Inflammatory macrophage (primary cell): ENCODE measurements at regions not wholly inside any gene's neighbourhood (a gene's known extent, or its start where the extent isn't known, plus 50 kb on each side); places are given as distances from the start of the nearest gene placed in this dataset.

Source experiments
- DNase-seq, 2 donors: peaks; one replicate each; pipeline ENCODE4 v3.0.0-alpha.2; 2020 to 2022

- no peak for DNase-seq
These were observed 174.0 kb upstream of the SLC14A2 start for GRCh38 chr18:45441110-45441847.

DNA sequence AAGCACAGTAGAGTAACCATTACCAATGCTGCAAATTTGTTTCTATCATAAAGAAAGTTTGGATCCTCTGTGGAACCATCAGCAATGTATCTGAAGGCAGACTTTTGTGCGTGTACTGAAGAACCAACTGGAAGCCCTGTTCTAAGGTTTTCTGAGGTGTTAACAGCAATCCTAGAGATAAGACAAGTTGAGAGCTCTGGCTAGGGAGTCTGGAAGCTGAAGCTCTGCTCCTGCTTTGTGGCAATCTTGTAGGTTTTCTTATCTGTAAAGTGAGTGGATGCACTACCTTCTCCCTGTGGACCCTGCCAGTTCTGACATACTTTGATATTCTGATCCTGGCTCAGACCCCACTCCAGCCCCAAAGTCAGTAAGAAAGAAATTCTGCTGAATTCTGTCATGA lies 171.2 kb upstream of the SLC14A2 start:
- DNase-seq: no peak

DNA sequence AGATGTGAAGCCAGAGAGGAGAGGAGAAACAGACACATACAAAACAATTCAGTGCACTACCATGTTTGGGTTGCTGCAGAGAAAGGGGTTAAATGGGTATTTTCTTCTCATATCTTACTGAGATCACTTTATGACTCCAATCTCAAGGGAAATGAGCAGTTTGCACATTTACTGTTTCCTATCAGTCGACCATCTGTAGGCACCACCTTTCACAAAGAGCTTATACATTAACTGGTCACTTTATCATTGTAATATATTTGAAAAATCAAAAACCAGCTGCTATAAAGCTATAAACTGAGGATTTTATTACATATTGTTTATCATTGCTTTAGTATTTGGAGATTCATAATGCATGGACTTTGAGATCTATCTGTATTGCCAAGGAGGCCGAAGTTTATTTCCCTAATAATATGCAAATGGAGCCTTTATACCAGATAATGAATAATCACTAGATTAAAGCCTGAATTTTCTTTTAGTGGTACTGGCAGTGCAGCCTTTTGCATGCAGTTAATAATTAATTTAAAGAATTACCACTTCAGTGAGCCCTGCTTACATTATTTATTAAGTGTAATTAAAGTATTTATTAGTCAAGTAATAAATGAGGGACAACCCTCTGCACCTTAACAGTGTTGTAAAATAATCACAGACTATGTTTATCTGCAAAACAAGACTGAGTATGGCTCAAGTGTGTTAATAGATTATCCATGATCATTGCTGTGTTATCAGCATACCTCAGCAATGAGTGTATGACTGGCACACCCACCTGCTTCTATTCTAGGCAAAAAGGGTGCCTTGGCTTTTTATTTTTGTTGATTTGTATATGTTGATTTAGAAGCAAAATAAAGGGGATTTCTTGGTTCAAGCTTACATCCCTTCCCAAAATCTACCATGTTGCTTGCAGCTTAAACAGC lies 167.7 kb upstream of the SLC14A2 start:
- DNase-seq: no peak

DNA sequence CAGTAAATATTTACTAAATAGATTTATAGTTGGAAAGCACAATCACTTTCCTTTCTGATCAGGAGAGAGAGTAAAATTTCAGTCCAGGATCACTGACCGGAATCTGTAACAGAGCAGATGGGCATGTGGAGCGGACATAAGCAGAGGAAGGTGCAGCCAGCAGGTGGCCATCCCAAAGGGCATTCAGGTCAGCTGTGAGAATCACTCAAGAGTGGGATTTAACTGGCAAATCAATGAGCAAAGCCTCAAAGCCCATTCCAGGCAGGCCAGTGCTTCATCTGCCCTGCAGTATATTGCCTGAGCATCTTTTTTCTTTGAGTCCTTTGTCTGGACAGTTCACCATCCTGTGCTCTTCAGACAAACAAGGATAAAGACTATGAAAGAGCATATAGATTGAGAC lies 166.4 kb upstream of the SLC14A2 start:
- DNase-seq: no peak

- DNase-seq: no peak
These were observed 165.7 kb upstream of the SLC14A2 start for GRCh38 chr18:45449418-45450227.

- DNase-seq: no peak
These were observed 158.9 kb upstream of the SLC14A2 start for GRCh38 chr18:45456090-45457021.

DNA sequence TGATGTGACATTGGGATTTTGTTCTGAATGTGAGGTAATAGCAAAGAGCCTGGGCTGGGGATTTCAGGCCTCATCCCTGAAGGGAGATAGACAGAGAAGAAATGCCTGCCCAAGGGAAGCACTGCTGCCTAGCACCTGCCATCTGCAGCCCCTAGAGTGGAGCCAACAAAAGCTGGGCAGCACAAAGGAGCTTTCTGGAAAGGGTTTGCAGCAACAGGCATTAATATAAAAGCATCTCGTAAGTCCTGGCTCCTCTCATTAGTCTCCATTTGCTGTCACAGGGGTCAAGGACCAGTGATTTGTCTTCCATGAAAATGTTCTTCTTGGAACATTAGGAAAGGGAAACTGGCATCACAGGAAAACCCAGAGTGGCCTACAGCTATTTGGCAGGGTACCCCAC lies 157.2 kb upstream of the SLC14A2 start:
- DNase-seq: no peak

GRCh38 chr18:45462179-45462578 lies 153.1 kb upstream of the SLC14A2 start:
- DNase-seq: no peak

- no peak for DNase-seq
These were observed 151.8 kb upstream of the SLC14A2 start for GRCh38 chr18:45463451-45463850.

- DNase-seq: no peak
These were observed 150.7 kb upstream of the SLC14A2 start for GRCh38 chr18:45464619-45465018.

DNA sequence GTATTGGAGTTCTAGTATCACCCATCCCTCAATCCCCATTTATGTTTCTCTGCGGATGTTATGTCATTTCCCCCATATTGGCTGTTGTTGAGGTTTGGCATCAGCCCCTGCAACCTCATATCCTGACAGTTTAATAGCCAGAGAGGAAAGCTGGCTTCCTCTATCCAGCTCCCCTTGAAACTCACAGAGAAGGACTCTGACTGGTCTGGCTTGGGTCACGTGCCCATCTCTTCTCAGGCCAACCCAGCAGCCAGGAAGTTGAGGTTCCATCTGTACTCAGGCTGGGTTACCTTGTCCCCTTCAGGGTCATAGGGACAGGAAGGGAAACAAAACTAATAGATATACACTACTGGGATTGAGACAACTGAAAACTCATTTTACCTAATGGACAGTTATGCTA lies 148.0 kb upstream of the SLC14A2 start:
- no peak for DNase-seq

GRCh38 chr18:45467945-45468344 lies 147.3 kb upstream of the SLC14A2 start:
- DNase-seq: no peak

DNA sequence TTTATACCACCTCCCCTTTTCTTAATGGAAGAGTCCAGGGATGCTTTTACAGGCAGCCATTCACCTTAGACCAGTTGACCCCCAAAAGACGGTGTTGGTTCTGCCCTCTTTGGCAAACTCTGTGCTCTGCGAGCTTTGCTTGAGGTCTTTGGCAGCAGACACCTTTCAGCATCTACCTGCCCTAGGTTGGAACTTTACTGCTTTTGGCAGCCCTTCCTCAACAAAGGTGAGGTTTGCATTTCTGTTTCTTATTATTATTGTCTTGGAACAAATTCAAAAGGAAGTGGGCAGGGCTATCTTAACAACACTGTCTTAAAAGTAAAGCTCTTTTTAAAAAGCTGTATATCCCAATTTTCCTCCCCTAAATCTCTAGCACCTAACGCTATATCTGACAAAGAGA lies 136.4 kb upstream of the SLC14A2 start:
- no peak for DNase-seq

- DNase-seq: no peak
These were observed 134.9 kb upstream of the SLC14A2 start for GRCh38 chr18:45480219-45481015.

DNA sequence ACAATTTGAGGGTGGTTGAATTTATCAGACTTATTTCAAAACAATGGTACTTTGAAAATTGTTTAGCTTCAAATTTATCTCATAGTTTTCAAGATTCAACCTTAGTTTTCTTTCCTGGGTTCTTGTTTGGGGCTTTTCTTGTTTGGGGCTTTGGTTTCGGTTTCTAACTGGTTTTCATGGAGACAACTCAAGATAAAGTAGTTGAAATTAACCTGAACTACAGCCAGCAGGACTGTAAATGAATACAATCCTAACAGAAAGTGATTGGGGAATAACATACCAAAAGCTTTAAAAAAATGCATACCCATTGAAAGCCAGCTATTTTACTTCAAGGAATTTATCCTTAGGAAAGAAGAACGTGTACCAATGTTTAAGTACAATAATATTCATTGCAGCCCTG lies 133.5 kb upstream of the SLC14A2 start:
- no peak for DNase-seq

DNA sequence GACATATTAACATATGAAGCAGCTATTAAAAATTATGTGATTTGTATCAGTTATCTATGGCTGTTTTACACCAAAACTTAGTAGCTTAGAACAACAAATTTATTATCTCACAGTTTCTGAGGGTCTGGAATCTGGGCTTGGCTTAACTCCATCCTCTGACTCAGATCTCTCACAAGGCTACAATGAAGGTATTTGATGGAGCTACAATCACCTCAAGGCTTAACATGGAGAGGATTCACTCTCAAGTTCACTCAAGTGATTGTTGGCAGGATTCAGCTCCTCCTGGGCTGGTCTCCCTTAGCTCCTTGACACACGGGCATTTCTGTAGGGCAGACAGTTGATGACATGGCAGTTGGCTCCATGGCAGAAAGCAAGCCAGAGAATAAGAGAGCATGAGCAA lies 133.0 kb upstream of the SLC14A2 start:
- no peak for DNase-seq

- no peak for DNase-seq
These were observed 127.7 kb upstream of the SLC14A2 start for GRCh38 chr18:45487581-45487980.

DNA sequence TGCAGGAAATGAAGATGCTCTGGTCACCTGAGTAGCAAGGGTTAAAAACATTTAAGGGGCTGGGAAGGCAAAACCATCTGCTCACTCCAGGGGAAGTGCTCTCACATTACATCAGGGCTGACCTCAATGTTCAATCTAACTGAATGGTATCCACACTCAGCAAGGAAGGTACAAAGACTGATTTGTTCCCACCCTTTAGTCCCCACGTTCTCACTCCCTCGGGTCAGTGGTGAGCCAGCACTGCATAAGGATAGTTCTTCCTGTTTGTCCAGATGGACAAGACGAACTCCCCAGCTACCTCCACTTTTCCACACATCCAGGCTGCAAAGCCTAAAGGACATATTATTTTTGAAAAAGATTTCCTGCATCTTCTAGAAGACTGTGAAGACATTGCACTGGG lies 126.6 kb upstream of the SLC14A2 start:
- DNase-seq: no peak

GRCh38 chr18:45493830-45494229 lies 121.4 kb upstream of the SLC14A2 start:
- no peak for DNase-seq

DNA sequence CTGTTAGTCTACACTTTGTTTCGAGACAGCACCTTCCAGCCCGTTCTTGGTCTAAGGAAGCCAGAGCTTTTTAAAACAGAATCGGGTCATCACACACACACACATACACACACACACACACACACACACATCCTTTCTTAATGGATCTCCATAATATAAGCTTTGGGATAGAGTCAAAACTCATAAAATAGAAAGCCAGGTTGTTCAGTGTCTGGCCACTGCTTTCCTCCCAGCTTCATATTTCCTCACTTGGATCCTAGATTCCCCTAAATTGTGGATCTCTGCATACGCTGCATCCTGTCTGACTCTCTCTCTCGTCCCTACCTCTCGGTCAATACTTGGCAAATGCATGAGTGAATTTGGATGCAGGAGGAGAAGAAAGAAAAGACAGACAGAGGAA lies 120.5 kb upstream of the SLC14A2 start:
- no peak for DNase-seq

DNA sequence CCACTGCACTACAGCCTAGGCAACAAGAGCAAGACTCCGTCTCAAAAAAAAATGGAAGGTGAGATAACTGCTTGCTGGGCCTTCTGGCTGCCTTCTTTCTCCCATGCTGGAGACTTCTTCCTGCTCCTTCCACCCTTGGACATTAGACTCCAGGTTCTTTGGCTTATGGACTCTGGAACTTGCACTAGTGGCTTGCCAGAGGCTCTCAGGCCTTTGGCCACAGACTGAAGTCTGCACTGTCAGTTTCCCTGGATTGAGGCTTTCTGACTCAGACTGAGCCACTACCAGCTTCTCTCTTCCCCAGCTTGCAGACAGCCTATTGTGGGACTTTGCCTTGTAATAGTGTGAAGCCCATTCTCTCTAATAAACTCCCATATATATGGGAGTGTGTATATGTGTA lies 118.5 kb upstream of the SLC14A2 start:
- DNase-seq: no peak
